IMR-90 (cell line): ENCODE measurements at regions not wholly inside any gene's neighbourhood (a gene's known extent, or its start where the extent isn't known, plus 50 kb on each side); places are given as distances from the start of the nearest gene placed in this dataset.
"Not testable (repeated sequence)": the region's sequence is repeated elsewhere in the genome, so short reads cannot be mapped to it uniquely, and the experiment has no call there.

Experiments
- ATAC-seq: fragments of 200-7000 bp; cut with Tn5 transposase; 2 replicates; pipeline ENCODE4 v1.9.1; 2020; ENCODE audit warnings: low read depth, mild to moderate bottlenecking, moderate library complexity
- BruUV-seq: library from RNA; stranded (reverse); fragments of 400-500 nt; replicated peaks from 2 replicates; lab custom pipeline; 2021; lab: Mats Ljungman, UMichigan
- CTCF ChIA-PET: fragments of 300-600 bp; formaldehyde crosslinking; extraction: SDS; loops from one replicate; lab custom pipeline; 2021; ENCODE audit warnings: antibody characterized with exemption; lab: Yijun Ruan, JAX
- POLR2A ChIA-PET: fragments of 300-600 bp; sonication (Branson Sonifier 250); formaldehyde crosslinking; loops from one replicate; lab custom pipeline; 2022; ENCODE audit warnings: antibody characterized with exemption; ENCODE audit not compliant: unreplicated experiment; lab: Charles Lee
- DNase-seq: peaks from one replicate; pipeline ENCODE4 v3.0.0; 2013
- H2AFZ ChIP-seq: replicated peaks from 2 replicates; pipeline ENCODE3; 2013; ENCODE audit warnings: low read length, mild to moderate bottlenecking; ENCODE audit not compliant: poor library complexity
- H2AK5ac ChIP-seq: 2 replicates; pipeline ENCODE4 v1.6.1; 2013; ENCODE audit warnings: low read depth, low read length, inconsistent platforms
- H2AK9ac ChIP-seq: replicated peaks from 2 replicates; pipeline ENCODE3; 2013; ENCODE audit warnings: mild to moderate bottlenecking, low read depth, low read length, moderate library complexity; ENCODE audit not compliant: poor library complexity
- H2BK120ac ChIP-seq: 2 replicates; pipeline ENCODE4 v1.6.1; 2013; ENCODE audit warnings: low read depth, low read length, inconsistent platforms
- H2BK15ac ChIP-seq: 3 replicates; pipeline ENCODE4 v1.6.1; 2013; ENCODE audit warnings: low read depth, low read length, inconsistent platforms
- H2BK20ac ChIP-seq: 2 replicates; pipeline ENCODE4 v1.6.1; 2013; ENCODE audit warnings: low read depth, mild to moderate bottlenecking, inconsistent platforms, low read length, moderate library complexity
- H2BK5ac ChIP-seq: 2 replicates; pipeline ENCODE4 v1.6.1; 2013; ENCODE audit warnings: mild to moderate bottlenecking, low read depth, low read length, inconsistent platforms; ENCODE audit not compliant: poor library complexity, severe bottlenecking
- H3K14ac ChIP-seq: replicated peaks from 2 replicates; pipeline ENCODE4 v1.6.1; 2013; ENCODE audit warnings: low read depth, low read length, inconsistent platforms
- H3K18ac ChIP-seq: 2 replicates; pipeline ENCODE4 v1.6.1; 2013; ENCODE audit warnings: low read depth, low read length, control low read depth
- H3K23ac ChIP-seq: 2 replicates; pipeline ENCODE4 v1.6.1; 2013; ENCODE audit warnings: low read depth, low read length, inconsistent platforms
- H3K27ac ChIP-seq: 2 replicates; pipeline ENCODE4 v1.5.1; 2013; ENCODE audit warnings: mild to moderate bottlenecking, control low read depth, low read length; ENCODE audit not compliant: insufficient read depth
- H3K27me3 ChIP-seq: 2 replicates; pipeline ENCODE4 v1.6.1; 2013; ENCODE audit warnings: low read length; ENCODE audit not compliant: control insufficient read depth, insufficient read depth
- H3K36me3 ChIP-seq: 2 replicates; pipeline ENCODE4 v1.6.1; 2013; ENCODE audit warnings: low read length, mixed read lengths; ENCODE audit not compliant: control insufficient read depth, insufficient read depth
- H3K4ac ChIP-seq: 2 replicates; pipeline ENCODE4 v1.6.1; 2013; ENCODE audit warnings: low read depth, low read length, inconsistent platforms
- H3K4me1 ChIP-seq: 2 replicates; pipeline ENCODE4 v1.6.1; 2013; ENCODE audit warnings: low read length, mixed read lengths; ENCODE audit not compliant: control insufficient read depth, insufficient read depth
- H3K4me2 ChIP-seq: 2 replicates; pipeline ENCODE4 v1.6.1; 2013; ENCODE audit warnings: low read depth, mild to moderate bottlenecking, control low read depth, low read length, moderate library complexity
- H3K4me3 ChIP-seq: 2 replicates; pipeline ENCODE4 v1.5.1; 2013; ENCODE audit warnings: low read depth, mild to moderate bottlenecking, control low read depth, low read length, moderate library complexity; ENCODE audit not compliant: insufficient read depth
- H3K56ac ChIP-seq: 2 replicates; pipeline ENCODE4 v1.6.1; 2013; ENCODE audit warnings: low read length, inconsistent platforms; ENCODE audit not compliant: insufficient read depth; ENCODE audit errors: extremely low read depth
- H3K79me1 ChIP-seq, 2 experiments: 2 replicates each; pipeline ENCODE4 v1.6.1; 2013; ENCODE audit warnings: low read length in 2 of 2, inconsistent platforms in 1 of 2, low read depth in 1 of 2
- H3K9ac ChIP-seq: 2 replicates; pipeline ENCODE4 v1.6.1; 2013; ENCODE audit warnings: low read depth, low read length, control low read depth
- H3K9me1 ChIP-seq: 2 replicates; pipeline ENCODE4 v1.6.1; 2013; ENCODE audit warnings: low read length, inconsistent platforms; ENCODE audit not compliant: insufficient read depth
- H3K9me3 ChIP-seq: 2 replicates; pipeline ENCODE4 v1.6.1; 2013; ENCODE audit warnings: low read length; ENCODE audit not compliant: control insufficient read depth, insufficient read depth
- H4K20me1 ChIP-seq: 2 replicates; pipeline ENCODE4 v1.6.1; 2013; ENCODE audit warnings: low read length, inconsistent platforms; ENCODE audit not compliant: insufficient read depth
- H4K5ac ChIP-seq: 2 replicates; pipeline ENCODE4 v1.6.1; 2013; ENCODE audit warnings: mild to moderate bottlenecking, low read depth, low read length, control low read depth
- H4K8ac ChIP-seq, 2 experiments: 2 replicates each; pipeline ENCODE4 v1.6.1; 2013; ENCODE audit warnings: low read depth in 2 of 2, low read length in 2 of 2, control low read depth in 1 of 2, inconsistent platforms in 1 of 2
- H4K91ac ChIP-seq: 2 replicates; pipeline ENCODE4 v1.6.1; 2013; ENCODE audit warnings: low read depth, low read length, inconsistent platforms; ENCODE audit not compliant: insufficient read depth
- WGBS, 2 experiments: methylation state at CpG; one replicate each; pipeline versions ENCODE4 v1.1.5 to v1.1.7; 2013; ENCODE audit warnings: missing lambda C conversion rate in 2 of 2; ENCODE audit not compliant: insufficient read length in 1 of 2; ENCODE audit errors: extremely low coverage in 2 of 2; 5-methylcytosine and 5-hydroxymethylcytosine counted together
- dilution Hi-C: fragments of 300-500 bp; cut with HindIII; formaldehyde crosslinking; loops from one replicate; pipeline ENCODE4 v1.14.3; 2018; ENCODE audit warnings: low sequenced_read_pairs; ENCODE audit not compliant: unreplicated experiment
- in situ Hi-C: fragments of 300-500 bp; cut with MboI; formaldehyde crosslinking; loops from 3 replicates; pipeline ENCODE4 v1.14.3; 2019; ENCODE audit warnings: low sequenced_read_pairs, inconsistent platforms, mixed read lengths
- intact Hi-C: fragments of 100-400 bp; cut with micrococcal nuclease; formaldehyde crosslinking; loops from 2 replicates; pipeline ENCODE4 v1.10.0; 2022

DNA sequence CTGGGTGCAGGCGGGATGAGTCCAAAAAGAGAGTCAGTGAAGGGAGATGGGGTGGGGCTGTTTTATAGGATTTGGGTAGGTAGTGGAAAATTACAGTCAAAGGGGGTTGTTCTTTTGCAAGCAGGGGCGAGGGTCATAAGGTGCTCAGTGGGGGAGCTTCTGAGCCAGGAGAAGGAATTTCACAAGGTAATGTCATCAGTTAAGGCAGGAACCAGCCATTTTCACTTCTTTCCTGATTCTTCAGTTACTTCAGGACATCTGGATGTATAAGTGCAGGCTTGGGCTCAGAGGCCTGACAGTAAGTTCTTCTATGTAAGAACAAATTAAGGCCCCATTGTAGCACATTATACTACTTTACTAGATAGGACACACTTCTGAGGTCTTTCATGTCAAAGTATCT, 231.2 kb upstream of the NRXN1 start:
- H3K27ac ChIP-seq, H2AK5ac ChIP-seq, H2BK15ac ChIP-seq, H3K4me2 ChIP-seq, H3K4ac ChIP-seq, H3K9me3 ChIP-seq, H4K20me1 ChIP-seq, H3K4me1 ChIP-seq, BruUV-seq, H4K8ac ChIP-seq, H2AFZ ChIP-seq, H3K79me1 ChIP-seq, H4K5ac ChIP-seq, H3K36me3 ChIP-seq, in situ Hi-C loops, H2BK120ac ChIP-seq, DNase-seq, H2AK9ac ChIP-seq, ATAC-seq, H3K56ac ChIP-seq, CTCF ChIA-PET, POLR2A ChIA-PET, dilution Hi-C loops, H2BK5ac ChIP-seq, H3K27me3 ChIP-seq, H3K14ac ChIP-seq, H4K91ac ChIP-seq, intact Hi-C loops, H3K4me3 ChIP-seq, H3K9me1 ChIP-seq, H3K23ac ChIP-seq, H2BK20ac ChIP-seq, H3K18ac ChIP-seq, H3K9ac ChIP-seq: not testable (repeated sequence)
- no CpG with 5 or more reads among the region's 2 CpGs for WGBS, 2 experiments
